ENCODE measurements at regions not wholly inside any gene's neighbourhood (a gene's known extent, or its start where the extent isn't known, plus 50 kb on each side); places are given as distances from the start of the nearest gene placed in this dataset.
"Not testable (repeated sequence)": the region's sequence is repeated elsewhere in the genome, so short reads cannot be mapped to it uniquely, and the experiment has no call there.

GRCh38 chr10:4150676-4151075, 365.7 kb upstream of the KLF6 start:
- TF ChIP-seq CTCF (IDR thresholded peaks at IDR 0.05; ENCODE audit: insufficient read depth, low read depth, low read length): no peak
- TF ChIP-seq EZH2 (IDR thresholded peaks at IDR 0.05; ENCODE audit: insufficient read depth, low read length): no peak

GRCh38 chr10:4149460-4149859, 364.5 kb upstream of the KLF6 start:
- not testable (repeated sequence) for H3K27me3 Mint-ChIP-seq (ENCODE audit: low read depth, unreplicated experiment); H3K27ac Mint-ChIP-seq (ENCODE audit: unreplicated experiment); H2AFZ ChIP-seq (ENCODE audit: low read depth, low read length); H3K27ac ChIP-seq (ENCODE audit: low read depth, low read length); H3K9me3 ChIP-seq (ENCODE audit: insufficient read depth, low read depth, low read length); H3K27me3 ChIP-seq (ENCODE audit: insufficient read depth, low read length); H3K9ac ChIP-seq (ENCODE audit: low read length); H3K4me2 ChIP-seq (ENCODE audit: low read length); H4K20me1 ChIP-seq (ENCODE audit: insufficient read depth, low read length); H3K36me3 Mint-ChIP-seq (ENCODE audit: low read depth, unreplicated experiment); H3K4me3 Mint-ChIP-seq (ENCODE audit: unreplicated experiment); H3K4me1 ChIP-seq (ENCODE audit: insufficient read depth, low read length); H3K9me3 Mint-ChIP-seq (ENCODE audit: unreplicated experiment); H3K79me2 ChIP-seq (ENCODE audit: insufficient read depth, low read length); DNase-seq (ENCODE audit: low read depth); H3K36me3 ChIP-seq (ENCODE audit: insufficient read depth, low read length); H3K4me3 ChIP-seq (ENCODE audit: insufficient read depth, low read depth, low read length); FAIRE-seq
- H3K4me1 Mint-ChIP-seq (ENCODE audit: low read depth, unreplicated experiment): peaks cover 11% of the 10 kb centered on the region

More at GRCh38 chr10:4150676-4151075, 365.7 kb upstream of the KLF6 start:
- Mint-ChIP-seq H3K4me3 (ENCODE audit: unreplicated experiment) (no peak overlapping the region), H3K9me3 (ENCODE audit: unreplicated experiment) (no peaks in the 10 kb centered on the region), H3K27me3 (ENCODE audit: low read depth, unreplicated experiment) (no peaks in the 10 kb centered on the region), H3K27ac (ENCODE audit: unreplicated experiment) (no peak overlapping the region), H3K4me1 (ENCODE audit: low read depth, unreplicated experiment) (peaks cover 6% of the 10 kb centered on the region), H3K36me3 (ENCODE audit: low read depth, unreplicated experiment) (no peaks in the 10 kb centered on the region)
- Histone ChIP-seq H2AFZ (ENCODE audit: low read depth, low read length) (no peak overlapping the region), H3K36me3 (ENCODE audit: insufficient read depth, low read length) (no peaks in the 10 kb centered on the region), H3K4me3 (ENCODE audit: insufficient read depth, low read depth, low read length) (no peak overlapping the region), H3K79me2 (ENCODE audit: insufficient read depth, low read length) (no peaks in the 10 kb centered on the region), H3K9me3 (ENCODE audit: insufficient read depth, low read depth, low read length) (no peaks in the 10 kb centered on the region), H3K27me3 (ENCODE audit: insufficient read depth, low read length) (no peaks in the 10 kb centered on the region), H3K9ac (ENCODE audit: low read length) (no peak overlapping the region), H4K20me1 (ENCODE audit: insufficient read depth, low read length) (no peaks in the 10 kb centered on the region), H3K27ac (ENCODE audit: low read depth, low read length) (no peak overlapping the region), H3K4me1 (ENCODE audit: insufficient read depth, low read length) (no peaks in the 10 kb centered on the region), H3K4me2 (ENCODE audit: low read length) (no peak overlapping the region)
- DNase-seq (ENCODE audit: low read depth): no peak
- no peak for FAIRE-seq

- no peak overlapping the region for H3K27ac Mint-ChIP-seq (ENCODE audit: unreplicated experiment)
- no peaks in the 10 kb centered on the region for H3K27me3 Mint-ChIP-seq (ENCODE audit: low read depth, unreplicated experiment)
- no peaks in the 10 kb centered on the region for H3K9me3 Mint-ChIP-seq (ENCODE audit: unreplicated experiment)
- no peak overlapping the region for H3K4me2 ChIP-seq (ENCODE audit: low read length)
- H3K4me1 ChIP-seq (ENCODE audit: insufficient read depth, low read length): peaks cover 4% of the 10 kb centered on the region
- H3K4me3 Mint-ChIP-seq (ENCODE audit: unreplicated experiment): no peak overlapping the region
- FAIRE-seq (no peak), DNase-seq (ENCODE audit: low read depth) (no peak)
- no peaks in the 10 kb centered on the region for H3K27me3 ChIP-seq (ENCODE audit: insufficient read depth, low read length)
- no peaks in the 10 kb centered on the region for H3K79me2 ChIP-seq (ENCODE audit: insufficient read depth, low read length)
- no peaks in the 10 kb centered on the region for H3K36me3 Mint-ChIP-seq (ENCODE audit: low read depth, unreplicated experiment)
- no peak for TF ChIP-seq CTCF (IDR thresholded peaks at IDR 0.05; ENCODE audit: insufficient read depth, low read depth, low read length)
- no peak for TF ChIP-seq EZH2 (IDR thresholded peaks at IDR 0.05; ENCODE audit: insufficient read depth, low read length)
- no peak overlapping the region for H2AFZ ChIP-seq (ENCODE audit: low read depth, low read length)
- H4K20me1 ChIP-seq (ENCODE audit: insufficient read depth, low read length): no peaks in the 10 kb centered on the region
- peaks cover 8% of the 10 kb centered on the region for H3K4me1 Mint-ChIP-seq (ENCODE audit: low read depth, unreplicated experiment)
- H3K27ac ChIP-seq (ENCODE audit: low read depth, low read length): no peak overlapping the region
- no peaks in the 10 kb centered on the region for H3K9me3 ChIP-seq (ENCODE audit: insufficient read depth, low read depth, low read length)
- no peaks in the 10 kb centered on the region for H3K36me3 ChIP-seq (ENCODE audit: insufficient read depth, low read length)
- no peak overlapping the region for H3K9ac ChIP-seq (ENCODE audit: low read length)
- H3K4me3 ChIP-seq (ENCODE audit: insufficient read depth, low read depth, low read length): no peak overlapping the region
These were observed 362.2 kb upstream of the KLF6 start for GRCh38 chr10:4147245-4147644.
